ENCODE measurements at regions not wholly inside any gene's neighbourhood (a gene's known extent, or its start where the extent isn't known, plus 50 kb on each side); places are given as distances from the start of the nearest gene placed in this dataset.

- H3K9me1 ChIP-seq (replicated peaks; ENCODE audit: control insufficient read depth, extremely low read depth, insufficient read depth, low read length) = no peaks in the 10 kb centered on the region
- TF ChIP-seq JUN (IDR thresholded peaks at IDR 0.05; ENCODE audit: borderline replicate concordance, insufficient read depth, insufficient read length, low read depth) (no peak), EZH2 (IDR thresholded peaks at IDR 0.05; ENCODE audit: borderline replicate concordance, low read depth, low read length, severe bottlenecking) (no peak), MYC (IDR thresholded peaks at IDR 0.05; ENCODE audit: low read depth, low read length) (no peak), MAX (IDR thresholded peaks at IDR 0.05; ENCODE audit: insufficient read depth, insufficient read length) (no peak), CTCF (IDR thresholded peaks at IDR 0.05; ENCODE audit: extremely low read depth in 1 of 2, insufficient read depth in 1 of 2, low read depth in 1 of 2, low read length in 2 of 2) (no peak), POLR2A (IDR thresholded peaks at IDR 0.05; ENCODE audit: low read depth, low read length) (no peak), POLR2AphosphoS5 (IDR thresholded peaks at IDR 0.05; ENCODE audit: insufficient read depth, low read depth, low read length) (no peak), FOS (IDR thresholded peaks at IDR 0.05; ENCODE audit: borderline replicate concordance, insufficient read depth, low read length) (no peak), GATA2 (IDR thresholded peaks at IDR 0.05; ENCODE audit: insufficient read depth, insufficient read length, low read depth, low read length) (no peak)
- H3K4me2 ChIP-seq (ENCODE audit: insufficient read depth, low read length) = no peak overlapping the region
- H3K4me3 ChIP-seq (replicated peaks in 1 of 3; ENCODE audit: insufficient read depth in 1 of 3, low read depth in 1 of 3, low read length in 3 of 3) = no peak overlapping the region
- intact Hi-C loops (cut with micrococcal nuclease) (no loop called here), dilution Hi-C loops (cut with MboI; ENCODE audit: extremely low pct_ligation_motif_present, low sequenced_read_pairs) (no loop called here)
- POLR2A ChIA-PET = no interaction called here
- no peak overlapping the region for H3K9ac ChIP-seq (replicated peaks; ENCODE audit: extremely low read depth, insufficient read depth, low read length)
- H3K4me1 ChIP-seq (ENCODE audit: control insufficient read depth, extremely low read depth, insufficient read depth, low read length) = no peaks in the 10 kb centered on the region
- no TSS peak for BruUV-seq (replicated peaks)
- no peaks in the 10 kb centered on the region for H3K79me2 ChIP-seq (ENCODE audit: control insufficient read depth, insufficient read depth, low read length)
- CTCF ChIA-PET = no interaction called here
- peaks cover 8% of the 10 kb centered on the region for H3K9me3 ChIP-seq (replicated peaks; ENCODE audit: control insufficient read depth, insufficient read depth, low read length)
- H4K20me1 ChIP-seq (replicated peaks; ENCODE audit: control insufficient read depth, extremely low read depth, insufficient read depth, low read length) = no peaks in the 10 kb centered on the region
- FAIRE-seq (no peak), DNase-seq (ENCODE audit: low read depth, low spot score) (no peak)
- H3K27me3 ChIP-seq (ENCODE audit: control insufficient read depth in 2 of 2, insufficient read depth in 2 of 2, low read length in 2 of 2) = no peaks in the 10 kb centered on the region
- H3K27ac ChIP-seq (ENCODE audit: insufficient read depth, low read depth, low read length) = no peak overlapping the region
- H2AFZ ChIP-seq (ENCODE audit: low read depth, low read length) = no peak overlapping the region
- H3K36me3 ChIP-seq (ENCODE audit: control insufficient read depth in 2 of 2, extremely low read depth in 1 of 2, insufficient read depth in 2 of 2, low read length in 2 of 2) = no peaks in the 10 kb centered on the region
Measured at GRCh38 chr20:12617076-12617475, 391.7 kb upstream of the SPTLC3 start.
